EH (cell line): ENCODE measurements at regions not wholly inside any gene's neighbourhood (a gene's known extent, or its start where the extent isn't known, plus 50 kb on each side); places are given as distances from the start of the nearest gene placed in this dataset.
"Not testable (repeated sequence)": the region's sequence is repeated elsewhere in the genome, so short reads cannot be mapped to it uniquely, and the experiment has no call there.

Experiments
- DNase-seq: peaks from one replicate; pipeline ENCODE4 v3.0.0-alpha.2; 2015; ENCODE audit warnings: low read depth

DNA sequence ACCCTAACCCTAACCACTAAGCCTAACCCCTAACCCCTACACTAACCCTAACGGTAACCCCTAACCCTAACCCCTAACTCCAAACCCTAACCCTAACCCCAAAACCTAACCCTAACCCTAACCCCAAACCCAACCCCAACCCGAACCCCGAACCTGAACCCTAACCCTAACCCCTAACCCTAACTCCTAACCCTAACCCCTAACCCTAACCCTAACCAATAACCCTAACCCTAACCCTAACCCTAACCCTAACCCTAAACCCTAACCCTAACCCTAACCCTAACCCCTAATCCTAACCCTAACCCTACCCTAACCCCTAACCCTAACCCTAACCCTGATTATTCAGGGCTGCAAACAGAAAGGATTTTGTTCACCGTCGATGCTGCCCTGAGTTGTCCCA lies 144.6 kb upstream of the DUSP22 start:
- not testable (repeated sequence) for DNase-seq

DNA sequence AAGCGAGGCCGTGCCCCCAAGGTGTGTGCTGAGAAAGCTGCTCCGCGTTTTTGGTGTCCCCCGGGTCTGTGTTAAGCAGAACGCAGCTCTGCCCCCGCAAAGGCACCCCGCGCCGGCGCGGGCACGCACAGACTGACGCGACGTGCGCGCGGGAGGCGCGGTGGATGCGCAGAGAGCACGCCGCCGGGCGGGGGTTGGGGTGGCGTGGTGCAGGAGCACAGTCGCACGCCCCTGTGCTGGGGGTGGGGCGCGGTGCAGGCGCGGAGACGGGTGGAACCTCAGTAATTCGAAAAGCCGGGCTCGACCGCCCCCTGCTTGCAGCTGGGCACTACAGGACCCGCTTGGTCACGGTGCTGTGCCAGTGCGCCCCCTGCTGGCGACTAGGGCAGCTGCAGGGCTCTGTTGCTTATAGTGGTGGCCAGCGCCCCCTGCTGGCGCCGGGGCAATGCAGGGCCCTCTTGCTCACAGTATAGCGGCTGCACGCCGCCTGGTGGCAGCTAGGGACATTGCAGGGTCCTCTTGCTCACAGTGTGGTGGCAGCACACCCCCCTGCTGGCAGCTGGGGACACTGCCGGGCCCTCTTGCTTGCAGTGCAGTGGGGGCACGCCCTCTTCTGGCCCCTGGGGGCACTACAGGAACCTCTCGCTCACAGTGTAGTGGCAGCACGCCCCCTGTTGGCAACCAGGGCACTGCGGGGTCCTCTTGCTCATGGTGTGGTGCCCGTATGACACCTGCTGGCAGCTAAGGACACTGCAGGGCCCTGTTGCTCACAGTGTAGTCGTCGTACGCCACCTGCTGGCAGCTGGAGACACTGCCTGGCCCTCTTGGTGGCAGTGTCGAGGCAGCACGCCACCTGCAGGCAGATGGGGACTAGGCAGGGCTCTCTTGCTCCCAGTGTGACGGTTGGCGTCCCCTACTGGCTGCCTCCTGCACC lies 144.0 kb upstream of the DUSP22 start:
- peak; percentile 4 for DNase-seq

DNA sequence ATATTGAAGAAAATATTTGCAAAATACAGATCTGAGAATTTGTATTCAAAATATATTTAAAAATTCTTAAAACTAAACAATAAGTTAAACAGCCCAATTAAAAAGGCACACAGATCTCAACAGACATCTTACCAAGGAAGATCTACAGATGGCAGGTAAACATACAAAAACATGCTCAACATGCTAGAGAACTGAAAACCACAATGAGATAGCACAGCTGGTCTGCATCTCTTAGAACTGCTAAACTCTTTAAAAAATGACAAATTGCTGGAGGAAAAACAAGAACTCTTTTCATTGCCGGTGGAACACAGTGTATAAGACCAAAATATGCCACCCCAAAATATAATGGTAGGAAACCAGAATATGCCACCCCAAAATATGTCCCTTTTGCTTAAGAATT lies 142.1 kb upstream of the DUSP22 start:
- not testable (repeated sequence) for DNase-seq

DNA sequence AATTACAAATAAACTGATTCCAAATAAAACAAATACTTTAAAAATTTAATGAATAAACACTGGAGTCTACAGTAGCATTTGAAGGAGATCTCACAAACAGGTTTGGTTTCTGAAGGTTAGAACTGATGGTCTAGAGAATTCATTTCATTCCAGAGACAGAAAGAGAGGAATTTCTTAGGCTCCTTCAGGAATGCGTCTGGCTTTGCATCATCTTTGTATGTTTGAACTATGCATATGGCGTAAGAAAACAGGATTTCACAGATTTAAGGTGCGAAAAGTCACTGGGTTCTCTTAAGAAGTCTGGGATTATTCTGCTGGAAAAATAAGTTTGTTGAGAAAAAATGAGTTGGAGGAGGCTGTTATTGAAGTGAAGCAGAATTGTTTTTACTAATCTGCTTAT lies 139.9 kb upstream of the DUSP22 start:
- DNase-seq: peak; percentile 10

DNA sequence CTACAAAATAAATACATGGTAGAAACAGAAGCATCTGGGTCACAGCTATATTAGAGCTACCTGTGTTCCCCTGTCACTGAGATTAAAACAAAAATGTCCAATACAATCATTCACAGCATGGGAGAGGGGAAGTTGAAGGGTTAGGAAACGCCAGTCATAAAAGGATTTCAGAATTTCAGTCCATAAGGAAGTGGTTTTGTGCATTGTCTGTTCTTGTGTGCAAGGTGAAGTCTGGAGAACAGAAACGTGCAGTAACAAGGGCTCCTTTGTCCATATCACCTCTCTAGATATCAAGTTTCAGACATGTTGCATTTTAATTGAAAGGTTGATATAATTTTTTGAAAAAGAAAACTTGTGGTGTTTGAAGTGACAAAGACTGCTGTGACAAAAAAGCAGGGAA lies 139.3 kb upstream of the DUSP22 start:
- not testable (repeated sequence) for DNase-seq

DNA sequence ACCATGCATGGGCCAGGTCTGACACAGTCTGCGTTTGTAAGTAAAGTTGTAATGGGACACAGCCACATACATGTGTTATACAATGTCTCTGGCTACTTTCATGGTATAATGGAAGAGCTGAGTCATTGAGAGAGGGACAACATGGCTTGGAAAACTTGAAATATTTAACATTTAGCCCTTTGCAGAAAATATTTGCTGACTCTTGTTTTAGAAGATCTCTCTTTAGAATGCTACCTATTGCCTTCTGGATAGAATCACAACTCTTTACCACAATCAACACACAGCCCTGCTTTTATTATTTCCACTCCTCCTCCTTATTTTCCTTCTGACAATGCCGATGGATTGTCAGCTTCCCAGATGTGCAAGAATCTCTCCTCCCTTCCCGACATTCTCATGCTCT lies 138.4 kb upstream of the DUSP22 start:
- not testable (repeated sequence) for DNase-seq

DNA sequence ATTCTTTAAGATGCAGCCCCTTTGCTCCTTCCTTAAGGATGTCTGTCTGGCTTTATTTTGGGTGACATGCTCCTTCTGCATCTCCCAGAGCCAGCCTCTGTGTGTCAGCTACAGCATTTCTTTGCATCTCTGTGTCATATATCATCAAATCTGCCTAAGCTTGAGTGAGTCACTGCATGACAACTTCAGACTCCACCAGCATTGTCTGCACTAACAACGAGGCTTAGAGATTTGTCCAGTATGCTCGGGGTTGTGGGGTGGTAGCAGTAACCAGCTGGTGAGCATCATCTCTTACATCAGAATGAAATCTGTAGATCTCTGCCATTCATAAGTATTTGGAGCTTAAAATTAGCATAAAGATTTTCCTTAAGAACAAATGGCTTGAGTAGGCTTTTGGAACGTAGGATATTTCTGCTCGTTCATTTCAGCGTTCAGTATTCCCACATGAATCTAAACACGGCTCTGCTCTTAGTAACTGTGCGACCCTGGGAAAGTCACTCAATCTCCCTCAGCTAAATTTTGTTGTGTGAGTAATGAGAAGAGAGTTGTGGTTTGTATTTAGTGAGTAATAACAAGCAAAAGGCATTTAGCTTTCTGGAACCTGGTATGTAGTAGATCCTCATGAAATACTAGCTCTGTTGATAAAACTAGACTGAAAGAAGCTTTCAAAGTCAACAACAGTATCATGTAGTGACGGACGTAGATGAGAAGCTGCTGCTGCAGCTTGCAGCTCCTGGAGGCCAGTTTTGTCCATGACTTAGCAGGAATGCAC lies 137.8 kb upstream of the DUSP22 start:
- peak; percentile 54 for DNase-seq

DNA sequence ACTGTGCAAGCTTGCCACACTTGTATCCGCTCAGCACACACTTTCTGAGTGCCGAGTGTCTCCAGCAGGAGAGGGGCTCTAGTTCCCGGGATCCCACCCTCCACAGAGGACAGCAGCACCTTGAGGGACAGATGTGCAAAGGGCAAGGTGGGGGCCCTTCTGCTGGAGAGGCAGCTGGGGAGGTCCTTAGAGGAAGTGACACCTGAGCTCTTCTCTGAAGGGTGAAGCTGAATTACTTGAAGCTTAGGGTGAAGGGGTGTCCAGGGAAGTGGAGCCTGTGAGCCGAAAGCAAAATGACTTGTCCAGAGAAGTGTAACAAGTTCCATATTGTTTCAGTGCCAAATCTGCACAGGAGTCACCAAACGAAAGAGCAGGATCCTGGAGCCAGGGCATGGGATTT lies 136.3 kb upstream of the DUSP22 start:
- no peak for DNase-seq

DNA sequence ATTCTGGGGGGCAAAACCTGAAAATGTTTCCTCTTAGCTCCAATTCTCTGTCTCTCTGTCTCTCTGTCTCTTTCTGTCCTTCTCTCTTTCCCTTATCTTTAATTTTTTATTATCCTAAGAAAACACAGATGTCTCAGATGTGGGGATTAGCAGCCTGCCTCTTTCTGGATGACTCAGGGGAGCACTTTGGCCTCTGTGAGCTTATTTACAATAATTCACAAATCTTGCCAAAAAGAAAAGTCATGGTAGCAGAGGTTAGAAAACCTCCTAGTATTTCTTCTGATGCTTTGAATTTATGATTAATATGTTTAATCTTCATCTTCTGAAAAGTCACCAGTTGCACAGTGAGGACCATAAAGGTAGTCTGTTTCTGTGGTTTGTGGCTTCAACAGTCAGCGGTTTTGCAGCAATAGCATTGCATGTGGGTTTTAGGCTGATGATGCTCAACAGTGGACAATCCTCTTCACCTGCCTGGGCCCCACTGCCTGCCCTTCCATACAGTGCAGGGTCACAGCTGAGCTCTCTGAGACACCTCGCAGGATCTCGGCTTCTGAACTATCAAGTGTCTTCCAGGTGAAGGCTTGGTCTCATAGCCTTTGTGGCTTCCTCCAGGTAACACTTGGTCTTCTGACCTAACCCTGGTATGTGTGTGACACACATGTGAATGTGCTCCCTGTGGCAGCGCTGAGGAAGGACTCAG lies 135.7 kb upstream of the DUSP22 start:
- DNase-seq: peak; percentile 3

DNA sequence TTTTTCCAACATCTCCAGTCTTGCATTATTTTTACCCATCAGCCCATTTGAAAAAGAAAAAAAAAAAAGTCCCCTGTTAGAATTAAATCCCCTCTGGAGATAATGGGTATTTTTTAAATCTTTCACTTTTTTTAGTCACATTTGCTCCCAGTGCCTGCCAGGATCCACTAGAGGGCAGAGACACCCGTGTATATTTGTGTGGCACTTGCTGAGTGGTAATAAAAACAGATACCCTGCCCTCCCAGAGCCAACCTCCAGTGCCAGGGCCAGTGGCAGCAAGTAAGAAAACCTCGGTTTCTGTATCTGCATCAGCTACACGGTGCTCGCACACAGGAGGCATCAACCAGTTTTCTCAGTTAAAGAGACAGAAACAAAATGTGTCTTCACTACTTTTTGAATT lies 135.1 kb upstream of the DUSP22 start:
- not testable (repeated sequence) for DNase-seq

DNA sequence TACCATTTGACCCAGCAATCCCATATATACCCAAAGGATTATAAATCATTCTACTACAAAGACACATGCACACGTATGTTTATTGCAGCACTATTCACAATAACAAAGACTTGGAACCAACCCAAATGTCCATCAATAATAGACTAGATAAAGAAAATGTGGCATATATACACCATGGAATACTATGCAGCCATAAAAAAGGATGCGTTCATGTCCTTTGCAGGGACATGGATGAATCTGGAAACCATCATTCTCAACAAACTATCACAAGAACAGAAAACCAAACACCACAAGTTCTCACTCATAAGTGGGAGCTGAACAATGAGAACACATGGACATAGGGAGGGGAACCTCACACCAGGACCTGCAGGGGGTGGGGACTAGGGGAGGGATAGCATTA lies 130.6 kb upstream of the DUSP22 start:
- not testable (repeated sequence) for DNase-seq

DNA sequence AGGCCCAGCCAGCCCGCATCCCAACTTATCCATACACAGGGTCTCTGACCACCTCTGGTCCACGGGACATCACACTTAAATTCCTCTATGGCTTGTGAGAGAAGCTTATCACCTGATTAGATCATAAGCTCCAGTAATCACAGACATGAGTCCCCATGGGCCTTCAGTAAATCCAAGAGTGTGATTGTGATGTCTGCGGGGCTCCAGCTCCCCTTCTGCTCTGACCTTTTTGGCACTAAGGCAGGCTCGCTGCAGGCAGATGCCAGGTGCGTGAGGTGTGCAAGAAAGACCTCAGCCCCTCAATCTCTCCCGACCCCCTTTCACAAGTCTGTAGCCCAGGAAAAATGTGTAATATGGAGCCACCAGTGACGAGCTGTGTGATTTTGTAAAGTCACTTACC lies 127.6 kb upstream of the DUSP22 start:
- no peak for DNase-seq

DNA sequence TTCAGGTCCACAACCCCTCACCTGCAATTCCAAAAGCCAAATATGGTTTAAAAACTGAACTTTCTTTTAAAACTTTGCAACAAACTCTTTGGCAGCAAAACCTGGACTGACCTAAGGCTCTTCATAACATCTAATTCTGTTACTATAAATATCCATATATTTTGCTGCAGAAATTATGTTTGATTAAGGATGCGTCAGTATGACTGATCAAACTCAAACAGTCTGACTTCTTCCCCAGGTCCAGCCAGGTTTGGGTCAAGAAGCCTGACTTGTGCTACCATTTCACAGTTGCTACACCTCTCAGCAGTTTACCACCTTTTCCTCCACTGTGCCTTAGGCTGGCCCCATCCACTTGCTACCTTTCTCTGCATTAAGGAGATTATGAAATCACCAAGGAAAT lies 127.0 kb upstream of the DUSP22 start:
- DNase-seq: no peak

DNA sequence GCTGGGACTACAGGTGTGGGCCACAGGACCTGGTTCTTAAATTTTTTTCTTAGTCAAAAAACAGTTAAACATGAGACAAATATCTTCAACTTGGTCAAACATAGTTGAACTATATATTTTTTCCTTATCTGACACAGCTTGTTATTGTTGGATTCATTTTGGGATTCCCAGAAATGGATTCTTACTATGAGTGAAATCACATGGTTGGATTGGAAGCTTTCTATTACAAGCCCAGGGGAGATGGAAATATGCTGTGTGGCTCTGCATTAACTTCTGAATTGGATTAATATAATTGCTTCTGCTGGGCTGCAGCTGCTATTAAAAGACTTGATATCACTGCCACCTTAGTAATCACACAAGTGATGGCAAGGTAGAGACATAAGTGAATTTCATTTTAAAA lies 126.4 kb upstream of the DUSP22 start:
- no peak for DNase-seq

DNA sequence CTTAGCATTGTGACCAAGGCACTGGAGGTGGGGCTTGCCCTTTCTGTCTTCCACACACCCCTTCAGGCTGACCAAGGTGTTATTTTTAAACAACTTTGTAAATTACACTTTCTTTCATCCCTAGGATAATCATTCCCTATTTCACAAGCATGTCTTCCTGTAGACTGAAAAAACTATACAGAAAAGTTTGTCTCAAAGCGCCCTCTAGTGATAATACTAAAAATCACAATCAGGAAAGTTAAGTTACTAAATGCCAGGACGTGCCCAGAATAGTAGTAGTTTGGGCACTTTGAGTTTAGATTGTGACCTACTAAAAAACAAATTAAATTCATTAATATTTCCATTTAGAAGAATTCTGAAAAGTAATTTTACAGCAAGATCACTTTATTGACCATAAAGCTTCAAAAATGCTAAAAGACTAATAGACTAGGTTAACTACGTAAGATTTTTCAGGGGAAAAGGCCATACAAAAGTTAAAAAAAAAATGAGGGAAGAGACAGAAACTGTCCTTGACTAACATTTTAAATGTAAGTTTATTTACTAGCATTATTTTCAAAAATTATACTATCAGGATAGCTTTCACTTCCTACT lies 123.3 kb upstream of the DUSP22 start:
- peak; percentile 52 for DNase-seq

DNA sequence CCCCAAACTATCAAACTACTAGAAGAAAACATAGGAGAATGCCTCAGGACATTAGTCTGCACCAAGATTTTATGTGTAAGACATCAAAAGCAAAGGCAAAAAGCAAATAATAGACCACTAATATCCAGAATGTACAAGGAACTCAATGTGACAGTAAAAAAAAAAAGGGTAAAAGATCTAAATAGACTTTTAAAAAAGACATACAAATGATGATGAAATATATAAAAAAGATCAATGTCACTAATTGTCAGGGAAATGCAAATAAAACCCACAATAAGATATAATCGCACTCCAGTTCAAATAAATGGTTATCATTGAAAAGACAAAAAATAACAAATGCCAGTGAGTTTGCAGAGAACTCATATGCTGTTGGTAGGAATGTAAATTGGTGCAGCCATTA lies 118.3 kb upstream of the DUSP22 start:
- DNase-seq: no peak

DNA sequence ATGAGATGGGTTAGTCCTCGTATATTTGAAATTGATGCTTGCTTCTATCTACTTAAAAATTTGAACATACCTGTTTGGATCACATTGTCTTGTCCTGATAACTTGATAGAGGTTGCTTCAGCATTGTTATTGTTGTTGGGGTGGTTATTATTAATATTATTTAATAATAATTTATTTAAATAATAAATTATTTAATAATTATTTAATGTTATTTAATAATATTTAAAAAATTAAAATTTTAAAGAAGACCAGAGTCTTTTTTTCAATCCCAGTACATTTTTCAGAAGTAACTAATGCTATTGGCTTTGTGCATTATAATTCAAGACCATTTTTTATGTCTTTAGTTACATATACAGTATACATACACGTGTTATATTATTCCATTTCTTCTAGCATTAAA lies 116.6 kb upstream of the DUSP22 start:
- DNase-seq: no peak

DNA sequence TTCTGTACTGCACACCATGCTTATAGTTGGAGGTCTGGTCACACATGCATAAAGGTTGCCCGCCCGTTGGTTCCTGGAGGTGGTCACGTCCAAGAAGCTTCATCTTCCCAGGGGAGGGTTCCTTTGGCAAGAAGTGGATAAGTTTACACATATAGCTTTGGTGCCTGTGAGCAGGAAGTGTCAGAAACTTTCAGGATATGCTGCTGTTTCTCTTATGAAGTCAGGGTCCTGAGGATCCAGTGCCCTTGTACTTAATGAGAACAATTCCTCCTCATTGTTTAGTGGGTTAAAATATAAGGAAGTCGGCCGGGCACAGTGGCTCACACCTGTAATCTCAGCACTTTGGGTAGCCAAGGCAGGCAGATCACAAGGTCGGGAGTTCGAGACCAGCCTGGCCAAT lies 115.5 kb upstream of the DUSP22 start:
- DNase-seq: no peak

DNA sequence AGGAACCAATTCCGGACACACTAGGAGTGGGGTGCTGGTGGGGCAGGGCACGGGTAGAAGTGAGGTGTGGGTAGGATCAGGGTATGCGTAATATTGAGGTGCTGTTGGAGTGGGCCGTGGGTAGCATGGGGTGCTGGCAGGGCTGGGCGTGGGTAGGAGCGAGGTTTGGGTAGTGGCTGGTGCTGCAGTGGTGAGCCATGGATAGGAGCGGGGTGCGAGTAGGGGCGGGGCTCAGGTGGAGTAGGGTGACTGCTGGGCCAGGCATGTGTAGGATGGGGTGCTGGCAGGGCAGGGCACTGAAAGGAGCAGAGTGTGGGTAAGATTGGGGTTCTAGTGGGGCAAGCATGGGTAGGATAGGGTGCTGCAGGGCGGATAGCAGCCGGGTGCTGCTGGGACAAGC lies 114.2 kb upstream of the DUSP22 start:
- no peak for DNase-seq

DNA sequence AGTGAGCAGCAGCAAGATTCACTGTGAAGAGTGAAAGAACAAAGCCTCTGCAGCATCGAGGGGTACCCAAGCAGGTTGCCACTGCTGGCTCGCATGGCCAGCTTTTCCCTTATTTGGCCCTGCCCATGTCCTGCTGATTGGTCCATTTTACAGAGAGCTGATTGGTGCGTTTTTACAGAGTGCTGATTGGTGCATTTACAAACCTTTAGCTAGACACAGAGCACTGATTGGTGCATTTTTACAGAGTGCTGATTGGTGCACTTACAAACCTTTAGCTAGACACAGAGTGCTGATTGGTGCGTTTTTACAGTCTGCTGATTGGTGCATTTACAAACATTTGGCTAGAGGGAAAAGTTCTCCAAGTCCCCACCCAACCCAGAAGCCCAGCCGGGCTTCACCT lies 113.4 kb upstream of the DUSP22 start:
- not testable (repeated sequence) for DNase-seq

DNA sequence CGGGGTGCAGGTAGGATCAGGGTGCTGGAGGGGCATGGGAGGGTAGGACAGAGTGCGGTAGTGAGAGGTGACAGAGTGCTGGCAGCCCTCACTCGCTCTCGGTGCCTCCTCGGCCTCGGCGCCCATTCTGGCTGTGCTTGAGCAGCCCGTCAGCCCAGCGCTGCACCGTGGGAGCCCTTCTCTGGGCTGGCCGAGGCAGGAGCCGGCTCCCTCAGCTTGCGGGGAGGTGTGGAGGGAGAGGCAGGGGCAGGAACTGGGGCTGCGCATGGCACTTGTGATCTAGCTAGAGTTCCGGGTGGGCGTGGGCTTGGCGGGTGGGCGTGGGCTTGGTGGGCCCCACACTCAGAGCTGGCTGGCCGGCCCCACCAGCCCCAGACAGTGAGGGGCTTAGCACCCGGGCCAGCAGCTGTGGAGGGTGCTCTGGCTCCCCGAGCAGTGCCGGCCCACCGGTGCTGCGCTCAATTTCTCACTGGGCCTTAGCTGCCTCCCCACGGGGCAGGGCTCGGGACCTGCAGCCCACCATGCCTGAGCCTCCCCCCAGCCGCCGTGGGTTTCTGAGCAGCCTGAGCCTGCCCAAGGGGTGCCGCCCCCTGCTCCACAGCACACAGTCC lies 112.8 kb upstream of the DUSP22 start:
- DNase-seq: no peak
